Neural cell (in vitro differentiated cells): ENCODE measurements at regions not wholly inside any gene's neighbourhood (a gene's known extent, or its start where the extent isn't known, plus 50 kb on each side); places are given as distances from the start of the nearest gene placed in this dataset.

Experiments used
- H2AFZ ChIP-seq: fragments of 200-600, 300-800 bp; sonication (generic), shearing (Covaris generic); 2 replicates; pipeline ENCODE4 v1.6.0; 2014; ENCODE audit warnings: low read depth, mild to moderate bottlenecking, antibody characterized with exemption, low read length, moderate library complexity
- H3F3A ChIP-seq: fragments of 200-600 bp; shearing (Covaris generic); 2 replicates; pipeline ENCODE4 v1.6.1; 2016; ENCODE audit warnings: mild to moderate bottlenecking, moderate library complexity, mixed read lengths, antibody characterized with exemption, low read length; ENCODE audit not compliant: insufficient read depth, poor library complexity, severe bottlenecking
- H3K27ac ChIP-seq: fragments of 200-600, 300-800 bp; sonication (generic), shearing (Covaris generic); 2 replicates; pipeline ENCODE4 v1.5.1; 2014; ENCODE audit warnings: mild to moderate bottlenecking, low read length, moderate library complexity
- H3K27me3 ChIP-seq: fragments of 300-800, 200-600 bp; sonication (generic), shearing (Covaris generic); 2 replicates; pipeline ENCODE4 v1.6.0; 2014; ENCODE audit warnings: mild to moderate bottlenecking, low read depth, low read length, moderate library complexity; ENCODE audit not compliant: insufficient read depth
- H3K36me3 ChIP-seq: fragments of 300-800, 200-600 bp; sonication (generic), shearing (Covaris generic); 2 replicates; pipeline ENCODE4 v1.5.1; 2014; ENCODE audit warnings: mild to moderate bottlenecking, antibody characterized with exemption, low read length, moderate library complexity; ENCODE audit not compliant: insufficient read depth
- H3K4me2 ChIP-seq: fragments of 300-800, 200-600 bp; sonication (generic), shearing (Covaris generic); 2 replicates; pipeline ENCODE4 v1.6.0; 2014; ENCODE audit warnings: mild to moderate bottlenecking, low read length
- H3K4me3 ChIP-seq: fragments of 300-800, 200-600 bp; sonication (generic), shearing (Covaris generic); 2 replicates; pipeline ENCODE4 v1.5.1; 2014; ENCODE audit warnings: mild to moderate bottlenecking, low read length, moderate library complexity
- H3K79me2 ChIP-seq: fragments of 200-600 bp; shearing (Covaris generic); replicated peaks from 2 replicates; pipeline ENCODE4 v1.6.0; 2014; ENCODE audit warnings: mild to moderate bottlenecking, low read length, moderate library complexity; ENCODE audit not compliant: insufficient read depth
- H3K9ac ChIP-seq: fragments of 300-800, 200-600 bp; sonication (generic), shearing (Covaris generic); 2 replicates; pipeline ENCODE4 v1.6.1; 2016; ENCODE audit warnings: mild to moderate bottlenecking, low read length, mixed read lengths
- H3K9me2 ChIP-seq: fragments of 200-600 bp; shearing (Covaris generic); 2 replicates; pipeline ENCODE4 v1.6.1; 2016; ENCODE audit warnings: mild to moderate bottlenecking, low read length, mixed read lengths; ENCODE audit not compliant: insufficient read depth
- H3K9me3 ChIP-seq: fragments of 200-600, 300-800 bp; sonication (generic), shearing (Covaris generic); 2 replicates; pipeline ENCODE4 v1.6.1; 2016; ENCODE audit warnings: mild to moderate bottlenecking, mixed run types, low read length, moderate library complexity, mixed read lengths
- H4K20me1 ChIP-seq: fragments of 200-600 bp; shearing (Covaris generic); 2 replicates; pipeline ENCODE4 v1.6.1; 2016; ENCODE audit warnings: mild to moderate bottlenecking, mixed run types; ENCODE audit not compliant: insufficient read depth
- EP300 ChIP-seq: fragments of 450-650 bp; conservative IDR thresholded peaks from 2 replicates; pipeline ENCODE4 v1.6.1; 2014; ENCODE audit warnings: antibody characterized with exemption, mild to moderate bottlenecking, moderate library complexity; ENCODE audit not compliant: poor library complexity, severe bottlenecking
- EZH2 ChIP-seq: fragments of 200-600, 300-800 bp; shearing (Covaris generic), sonication (generic); IDR thresholded peaks from 2 replicates; pipeline ENCODE4 v1.6.1; 2014; ENCODE audit warnings: antibody characterized with exemption, low read length, borderline replicate concordance, mild to moderate bottlenecking; ENCODE audit not compliant: insufficient read depth, poor library complexity, severe bottlenecking
- MXI1 ChIP-seq: fragments of 450-650 bp; conservative IDR thresholded peaks from 2 replicates; pipeline ENCODE4 v1.6.1; 2014; ENCODE audit warnings: antibody characterized with exemption, mild to moderate bottlenecking; ENCODE audit not compliant: poor library complexity, severe bottlenecking
- POLR2AphosphoS5 ChIP-seq: IDR thresholded peaks from 2 replicates; pipeline ENCODE4 v1.6.1; 2012
- RAD21 ChIP-seq: fragments of 450-650 bp; conservative IDR thresholded peaks from 2 replicates; pipeline ENCODE4 v1.6.1; 2014; ENCODE audit warnings: antibody characterized with exemption, mild to moderate bottlenecking, moderate library complexity
- SMC3 ChIP-seq: fragments of 450-650 bp; conservative IDR thresholded peaks from 2 replicates; pipeline ENCODE4 v1.6.1; 2014; ENCODE audit warnings: antibody characterized with exemption, mild to moderate bottlenecking, moderate library complexity; ENCODE audit not compliant: poor library complexity
- TAF1 ChIP-seq: IDR thresholded peaks from 2 replicates; pipeline ENCODE4 v1.6.1; 2012; ENCODE audit warnings: low read depth
- TF ChIP-seq, protein P1 (sequence below): fragments of 450-650 bp; IDR thresholded peaks from 2 replicates; pipeline ENCODE4 v1.5.1; 2014; ENCODE audit warnings: antibody characterized with exemption, mild to moderate bottlenecking, moderate library complexity; ENCODE audit not compliant: poor library complexity, severe bottlenecking
- TF ChIP-seq, protein P2 (sequence below): IDR thresholded peaks from 2 replicates; pipeline ENCODE4 v1.6.1; 2012; ENCODE audit warnings: borderline replicate concordance

DNA sequence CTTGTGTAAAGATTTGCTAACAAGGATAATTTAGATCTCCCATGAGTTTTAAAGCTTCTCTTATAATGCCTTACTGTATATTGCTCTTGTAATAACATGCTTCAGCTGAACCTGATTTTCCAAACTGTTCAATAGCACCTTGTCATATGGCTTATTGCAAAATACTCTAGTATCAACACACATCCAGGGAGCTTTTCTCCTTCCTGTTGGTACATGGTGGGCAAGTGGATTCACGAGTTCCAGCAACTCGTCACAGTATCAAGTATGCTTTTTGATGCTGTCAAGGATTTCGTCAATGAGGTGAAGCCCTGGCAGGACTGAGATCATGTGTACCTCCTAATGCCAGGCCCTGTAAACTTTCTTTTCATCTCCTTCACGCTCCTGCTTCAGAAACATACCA is 59.5 kb upstream of the ITPRID2 start:
- Histone ChIP-seq H2AFZ (no peak overlapping the region), H3K9me2 (no peaks in the 10 kb centered on the region), H3K4me3 (no peak overlapping the region), H3K27me3 (no peaks in the 10 kb centered on the region), H3K36me3 (no peaks in the 10 kb centered on the region), H3K9ac (no peak overlapping the region), H3K9me3 (no peaks in the 10 kb centered on the region), H3K4me2 (no peak overlapping the region), H3K27ac (no peak overlapping the region), H3K79me2 (no peaks in the 10 kb centered on the region), H4K20me1 (no peaks in the 10 kb centered on the region), H3F3A (no peaks in the 10 kb centered on the region)
- no peak for TF ChIP-seq POLR2AphosphoS5
- TF ChIP-seq MXI1: no peak
- no peak for TF ChIP-seq TAF1
- TF ChIP-seq, protein P1, sequence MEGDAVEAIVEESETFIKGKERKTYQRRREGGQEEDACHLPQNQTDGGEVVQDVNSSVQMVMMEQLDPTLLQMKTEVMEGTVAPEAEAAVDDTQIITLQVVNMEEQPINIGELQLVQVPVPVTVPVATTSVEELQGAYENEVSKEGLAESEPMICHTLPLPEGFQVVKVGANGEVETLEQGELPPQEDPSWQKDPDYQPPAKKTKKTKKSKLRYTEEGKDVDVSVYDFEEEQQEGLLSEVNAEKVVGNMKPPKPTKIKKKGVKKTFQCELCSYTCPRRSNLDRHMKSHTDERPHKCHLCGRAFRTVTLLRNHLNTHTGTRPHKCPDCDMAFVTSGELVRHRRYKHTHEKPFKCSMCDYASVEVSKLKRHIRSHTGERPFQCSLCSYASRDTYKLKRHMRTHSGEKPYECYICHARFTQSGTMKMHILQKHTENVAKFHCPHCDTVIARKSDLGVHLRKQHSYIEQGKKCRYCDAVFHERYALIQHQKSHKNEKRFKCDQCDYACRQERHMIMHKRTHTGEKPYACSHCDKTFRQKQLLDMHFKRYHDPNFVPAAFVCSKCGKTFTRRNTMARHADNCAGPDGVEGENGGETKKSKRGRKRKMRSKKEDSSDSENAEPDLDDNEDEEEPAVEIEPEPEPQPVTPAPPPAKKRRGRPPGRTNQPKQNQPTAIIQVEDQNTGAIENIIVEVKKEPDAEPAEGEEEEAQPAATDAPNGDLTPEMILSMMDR: no peak
- no peak for TF ChIP-seq EP300
- TF ChIP-seq EZH2: no peak
- TF ChIP-seq, protein P2, sequence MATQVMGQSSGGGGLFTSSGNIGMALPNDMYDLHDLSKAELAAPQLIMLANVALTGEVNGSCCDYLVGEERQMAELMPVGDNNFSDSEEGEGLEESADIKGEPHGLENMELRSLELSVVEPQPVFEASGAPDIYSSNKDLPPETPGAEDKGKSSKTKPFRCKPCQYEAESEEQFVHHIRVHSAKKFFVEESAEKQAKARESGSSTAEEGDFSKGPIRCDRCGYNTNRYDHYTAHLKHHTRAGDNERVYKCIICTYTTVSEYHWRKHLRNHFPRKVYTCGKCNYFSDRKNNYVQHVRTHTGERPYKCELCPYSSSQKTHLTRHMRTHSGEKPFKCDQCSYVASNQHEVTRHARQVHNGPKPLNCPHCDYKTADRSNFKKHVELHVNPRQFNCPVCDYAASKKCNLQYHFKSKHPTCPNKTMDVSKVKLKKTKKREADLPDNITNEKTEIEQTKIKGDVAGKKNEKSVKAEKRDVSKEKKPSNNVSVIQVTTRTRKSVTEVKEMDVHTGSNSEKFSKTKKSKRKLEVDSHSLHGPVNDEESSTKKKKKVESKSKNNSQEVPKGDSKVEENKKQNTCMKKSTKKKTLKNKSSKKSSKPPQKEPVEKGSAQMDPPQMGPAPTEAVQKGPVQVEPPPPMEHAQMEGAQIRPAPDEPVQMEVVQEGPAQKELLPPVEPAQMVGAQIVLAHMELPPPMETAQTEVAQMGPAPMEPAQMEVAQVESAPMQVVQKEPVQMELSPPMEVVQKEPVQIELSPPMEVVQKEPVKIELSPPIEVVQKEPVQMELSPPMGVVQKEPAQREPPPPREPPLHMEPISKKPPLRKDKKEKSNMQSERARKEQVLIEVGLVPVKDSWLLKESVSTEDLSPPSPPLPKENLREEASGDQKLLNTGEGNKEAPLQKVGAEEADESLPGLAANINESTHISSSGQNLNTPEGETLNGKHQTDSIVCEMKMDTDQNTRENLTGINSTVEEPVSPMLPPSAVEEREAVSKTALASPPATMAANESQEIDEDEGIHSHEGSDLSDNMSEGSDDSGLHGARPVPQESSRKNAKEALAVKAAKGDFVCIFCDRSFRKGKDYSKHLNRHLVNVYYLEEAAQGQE: no peak
- TF ChIP-seq SMC3: no peak
- TF ChIP-seq RAD21: no peak

GRCh38 chr2:181836583-181836982 is 54.9 kb upstream of the ITPRID2 start:
- TF ChIP-seq RAD21: no peak
- no peak for TF ChIP-seq EZH2
- no peak for TF ChIP-seq TAF1
- TF ChIP-seq, protein P1: no peak

More at GRCh38 chr2:181836583-181836982, 54.9 kb upstream of the ITPRID2 start:
- no peak overlapping the region for H3K4me3 ChIP-seq
- H3K36me3 ChIP-seq: no peaks in the 10 kb centered on the region
- no peaks in the 10 kb centered on the region for H3K9me2 ChIP-seq
- H3K9me3 ChIP-seq: no peaks in the 10 kb centered on the region
- no peaks in the 10 kb centered on the region for H3F3A ChIP-seq
- no peaks in the 10 kb centered on the region for H3K79me2 ChIP-seq
- H2AFZ ChIP-seq: no peak overlapping the region
- H3K9ac ChIP-seq: no peak overlapping the region
- no peaks in the 10 kb centered on the region for H4K20me1 ChIP-seq
- no peaks in the 10 kb centered on the region for H3K27me3 ChIP-seq
- H3K4me2 ChIP-seq: no peak overlapping the region
- no peak overlapping the region for H3K27ac ChIP-seq
